ENCODE measurements at regions not wholly inside any gene's neighbourhood (a gene's known extent, or its start where the extent isn't known, plus 50 kb on each side); places are given as distances from the start of the nearest gene placed in this dataset.
"Not testable (repeated sequence)": the region's sequence is repeated elsewhere in the genome, so short reads cannot be mapped to it uniquely, and the experiment has no call there.

DNA sequence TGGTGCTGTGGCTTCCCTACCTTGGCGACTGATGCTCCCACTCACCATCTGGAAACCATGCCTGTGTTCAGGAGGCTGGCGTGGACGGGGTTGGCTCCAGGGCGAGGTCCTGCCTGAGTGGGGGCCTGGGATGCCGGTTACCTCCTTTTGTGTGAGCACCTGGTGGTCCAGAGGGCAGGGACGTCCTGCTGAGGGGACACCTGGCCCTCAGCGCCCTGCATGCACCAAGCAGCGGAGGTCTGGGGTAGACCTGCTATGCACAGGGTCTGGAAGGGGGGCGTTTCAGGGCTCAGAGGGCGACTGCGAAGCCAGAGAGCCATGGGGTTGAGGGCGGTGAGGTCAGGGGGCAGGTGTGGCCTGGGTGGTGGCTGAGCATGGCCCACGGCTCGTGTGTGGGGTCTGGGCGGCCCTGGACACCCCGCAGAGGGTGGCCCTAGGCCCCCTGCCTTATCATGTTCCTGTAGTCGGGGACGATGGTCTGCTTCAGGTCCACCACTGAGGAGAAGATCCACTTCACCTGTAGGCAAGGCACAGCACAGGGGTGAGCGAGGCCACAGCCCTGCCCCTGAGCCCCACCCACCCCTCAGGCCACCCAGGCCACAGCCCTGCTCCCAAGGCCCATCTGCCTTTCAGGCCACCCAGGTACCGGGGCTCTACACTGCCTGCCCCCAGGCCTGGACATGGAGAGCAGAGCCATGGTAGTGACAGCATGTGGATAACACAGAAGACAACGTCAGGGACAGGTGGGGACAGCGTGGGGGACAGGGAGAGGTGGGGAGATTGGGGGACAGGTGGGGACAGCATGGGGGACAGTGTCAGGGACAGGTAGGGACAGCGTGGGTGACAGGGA lies 95.3 kb downstream of the TMEM121 start:
- not testable (repeated sequence) for DNase-seq (ENCODE audit: low read depth)

DNA sequence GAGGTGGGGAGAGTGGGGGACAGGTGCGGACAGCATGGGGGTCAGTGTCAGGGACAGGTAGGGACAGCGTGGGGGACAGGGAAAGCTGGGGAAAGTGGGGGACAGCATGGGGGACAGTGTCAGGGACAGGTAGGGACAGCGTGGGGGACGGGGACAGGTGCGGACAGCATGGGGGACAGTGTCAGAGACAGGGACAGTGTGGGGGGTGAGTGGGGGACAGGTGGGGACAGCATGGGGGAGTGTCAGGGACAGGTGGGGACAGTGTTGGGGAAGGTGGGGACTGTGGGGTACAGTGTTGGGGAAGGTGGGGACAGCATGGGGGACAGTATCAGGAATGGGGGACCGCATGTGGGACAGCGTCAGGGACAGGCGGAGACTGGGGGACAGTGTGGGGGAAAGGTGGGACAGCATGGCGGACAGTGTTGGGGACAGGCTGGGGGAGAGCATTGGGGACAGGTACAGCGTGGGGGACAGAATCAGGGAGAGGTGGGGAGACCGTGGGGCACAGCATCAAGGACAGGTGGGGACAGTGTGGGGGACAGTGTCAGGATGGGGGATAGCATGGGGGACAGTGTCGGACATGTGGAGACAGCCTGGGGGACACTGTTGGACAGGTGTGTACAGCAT lies 96.1 kb downstream of the TMEM121 start:
- no peak for DNase-seq (ENCODE audit: low read depth)

DNA sequence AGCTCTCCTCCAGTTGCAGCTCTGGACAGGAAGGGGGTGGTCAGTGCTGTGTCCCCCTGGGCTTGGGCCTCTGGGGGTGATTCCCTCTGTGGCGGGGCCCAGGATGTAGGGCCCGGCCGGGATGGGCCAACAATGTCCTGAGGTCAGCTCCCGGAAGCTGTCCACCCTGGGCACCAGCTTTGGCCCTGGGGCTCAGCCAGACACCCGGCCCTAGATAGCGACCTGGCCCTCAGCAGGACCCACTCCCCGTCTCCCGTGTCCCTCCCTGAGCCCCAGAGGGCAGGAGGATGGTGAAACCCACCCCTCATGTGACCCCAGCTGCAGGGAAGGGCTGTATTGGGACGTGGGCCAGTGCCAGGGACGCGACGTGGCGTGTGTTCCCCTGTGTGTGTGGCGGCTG lies 96.8 kb downstream of the TMEM121 start:
- not testable (repeated sequence) for DNase-seq (ENCODE audit: low read depth)

DNA sequence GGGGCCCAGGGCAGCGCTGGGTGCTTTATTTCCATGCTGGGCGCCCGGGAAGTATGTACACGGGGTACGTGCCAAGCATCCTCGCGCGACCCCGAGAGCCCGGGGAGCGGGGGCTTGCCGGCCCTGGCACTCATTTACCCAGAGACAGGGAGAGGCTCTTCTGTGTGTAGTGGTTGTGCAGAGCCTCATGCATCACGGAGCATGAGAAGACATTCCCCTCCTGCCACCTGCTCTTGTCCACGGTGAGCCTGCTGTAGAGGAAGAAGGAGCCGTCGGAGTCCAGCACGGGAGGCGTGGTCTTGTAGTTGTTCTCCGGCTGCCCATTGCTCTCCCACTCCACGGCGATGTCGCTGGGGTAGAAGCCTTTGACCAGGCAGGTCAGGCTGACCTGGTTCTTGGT lies 98.0 kb downstream of the TMEM121 start:
- not testable (repeated sequence) for DNase-seq (ENCODE audit: low read depth)

DNA sequence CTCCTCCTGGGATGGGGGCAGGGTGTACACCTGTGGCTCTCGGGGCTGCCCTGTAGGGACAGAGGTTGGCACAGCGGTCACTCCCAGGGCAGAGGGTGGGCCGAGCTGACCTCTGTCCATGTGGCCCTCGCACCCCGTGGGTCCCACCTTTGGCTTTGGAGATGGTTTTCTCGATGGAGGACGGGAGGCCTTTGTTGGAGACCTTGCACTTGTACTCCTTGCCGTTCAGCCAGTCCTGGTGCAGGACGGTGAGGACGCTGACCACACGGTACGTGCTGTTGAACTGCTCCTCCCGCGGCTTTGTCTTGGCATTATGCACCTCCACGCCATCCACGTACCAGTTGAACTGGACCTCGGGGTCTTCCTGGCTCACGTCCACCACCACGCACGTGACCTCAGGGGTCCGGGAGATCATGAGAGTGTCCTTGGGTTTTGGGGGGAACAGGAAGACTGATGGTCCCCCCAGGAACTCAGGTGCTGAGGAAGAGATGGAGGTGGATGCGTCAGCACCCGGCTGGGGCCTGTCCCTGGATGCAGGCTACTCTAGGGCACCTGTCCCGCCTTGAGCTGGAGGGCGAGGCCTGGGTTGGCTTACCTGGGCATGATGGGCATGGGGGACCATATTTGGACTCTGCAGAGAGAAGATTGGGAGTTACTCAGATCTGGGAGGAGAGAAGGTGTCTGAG lies 98.5 kb downstream of the TMEM121 start:
- DNase-seq (ENCODE audit: low read depth), result not testable (repeated sequence)

DNA sequence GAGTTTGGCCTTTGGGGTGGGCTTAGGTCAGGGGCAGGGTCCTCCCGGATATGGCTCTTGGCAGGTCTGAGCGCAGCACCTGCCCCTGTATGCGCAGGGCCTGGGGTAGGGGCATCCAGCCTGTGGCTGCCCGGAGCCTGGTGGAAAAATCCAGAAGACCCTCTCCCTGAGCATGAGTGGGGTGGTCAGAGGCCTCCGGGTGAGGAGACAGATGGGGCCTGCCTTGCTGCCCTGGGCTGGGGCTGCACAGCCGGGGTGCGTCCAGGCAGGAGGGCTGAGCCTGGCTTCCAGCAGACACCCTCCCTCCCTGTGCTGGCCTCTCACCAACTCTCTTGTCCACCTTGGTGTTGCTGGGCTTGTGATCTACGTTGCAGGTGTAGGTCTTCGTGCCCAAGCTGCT lies 99.1 kb downstream of the TMEM121 start:
- DNase-seq (ENCODE audit: low read depth), result not testable (repeated sequence)

DNA sequence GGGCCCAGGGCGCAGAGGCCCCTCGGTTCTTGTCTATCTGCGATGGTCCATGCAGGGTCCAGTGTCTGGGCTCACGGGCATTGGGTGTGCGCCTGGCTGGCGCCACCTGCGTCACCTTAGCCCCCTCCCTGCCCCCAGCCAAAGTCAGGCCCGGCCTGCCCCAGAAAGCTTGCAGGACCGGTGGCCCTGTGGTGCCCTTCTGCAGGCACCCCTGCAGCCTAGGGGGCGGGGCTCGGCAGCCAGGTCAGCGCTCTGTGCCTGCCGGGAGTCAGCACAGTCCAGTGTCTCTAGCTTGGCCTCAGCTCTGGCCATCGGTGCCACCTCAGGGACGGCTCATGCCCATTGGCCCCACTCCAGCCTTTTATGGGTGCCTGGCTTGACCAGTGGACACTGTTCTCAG lies 99.7 kb downstream of the TMEM121 start:
- not testable (repeated sequence) for DNase-seq (ENCODE audit: low read depth)

DNA sequence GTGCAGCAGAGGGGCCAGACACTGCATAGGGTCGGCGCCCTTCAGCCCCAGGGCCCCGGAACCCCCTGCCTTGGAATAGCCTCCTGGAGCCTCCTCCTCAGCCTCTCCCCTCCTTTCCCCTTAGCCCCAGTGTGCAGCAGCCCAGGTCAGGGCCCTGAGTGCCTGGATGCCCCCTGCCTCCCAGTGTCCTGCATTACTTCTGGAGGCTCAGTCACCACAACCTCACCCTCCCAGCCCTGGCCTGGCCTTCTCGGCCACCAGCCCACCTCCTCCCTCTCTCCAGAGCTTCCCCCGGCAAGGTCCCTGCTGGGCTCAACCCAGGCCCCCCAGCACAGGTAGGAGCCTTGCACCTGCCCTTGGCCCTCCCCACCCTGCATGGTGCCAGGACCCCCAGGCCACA lies 100.3 kb downstream of the TMEM121 start:
- not testable (repeated sequence) for DNase-seq (ENCODE audit: low read depth)

DNA sequence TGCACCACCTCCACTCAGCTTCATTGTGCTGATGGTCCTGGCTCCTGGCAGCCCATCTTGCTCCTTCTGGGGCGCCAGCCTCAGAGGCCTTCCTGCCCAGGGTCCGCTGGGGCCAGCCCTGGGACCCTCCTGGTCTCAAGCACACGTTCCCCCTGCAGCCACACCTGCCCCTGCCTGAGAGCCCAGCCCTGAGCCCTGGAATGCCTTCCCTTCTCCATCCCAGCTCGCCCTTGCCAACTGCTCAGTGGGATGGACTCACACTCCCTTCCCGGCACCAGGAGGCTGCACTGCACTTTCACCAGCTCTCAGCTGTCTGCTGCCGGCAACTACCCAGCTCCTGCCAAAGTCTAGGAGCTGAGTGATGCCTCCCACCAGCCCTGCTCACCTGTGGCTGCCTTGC lies 100.9 kb downstream of the TMEM121 start:
- not testable (repeated sequence) for DNase-seq (ENCODE audit: low read depth)

DNA sequence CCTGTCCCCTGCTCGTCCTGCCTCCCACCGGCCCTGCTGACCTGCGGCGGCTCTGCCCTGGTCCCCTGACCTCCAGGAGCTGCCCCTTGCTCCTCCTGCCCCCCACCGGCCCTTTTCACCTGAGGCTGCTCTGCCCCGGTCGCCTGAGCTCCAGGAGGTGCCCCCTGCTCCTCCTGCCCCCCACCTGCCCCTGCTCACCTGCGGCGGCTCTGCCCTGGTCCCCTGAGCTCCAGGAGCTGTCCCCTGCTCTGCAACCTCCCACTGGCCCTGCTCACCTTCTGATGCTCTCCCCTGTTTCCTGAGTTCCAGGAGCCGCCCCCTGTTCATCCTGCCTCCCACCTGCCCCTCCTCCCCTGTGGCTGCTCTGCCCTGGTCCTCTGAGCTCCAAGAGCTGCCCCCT lies 101.3 kb downstream of the TMEM121 start:
- no peak for DNase-seq (ENCODE audit: low read depth)

DNA sequence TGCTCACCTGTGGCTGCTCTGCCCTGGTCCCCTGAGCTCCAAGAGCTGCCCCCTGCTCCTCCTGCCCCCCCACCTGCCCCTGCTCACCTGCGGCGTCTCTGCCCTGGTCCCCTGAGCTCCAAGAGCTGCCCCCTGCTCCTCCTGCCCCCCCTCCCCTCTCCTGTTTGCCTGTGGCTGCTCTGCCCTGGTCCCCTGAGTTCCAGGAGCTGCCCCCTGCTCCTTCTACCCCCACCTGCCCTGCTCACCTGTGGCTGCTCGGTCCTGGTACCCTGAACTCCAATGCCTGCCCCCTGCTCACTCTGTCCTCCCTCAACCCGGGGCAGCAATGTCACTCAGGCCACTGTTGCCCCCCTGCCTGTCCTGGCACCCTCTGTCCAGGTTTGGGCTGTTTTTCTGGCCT lies 101.7 kb downstream of the TMEM121 start:
- not testable (repeated sequence) for DNase-seq (ENCODE audit: low read depth)

DNA sequence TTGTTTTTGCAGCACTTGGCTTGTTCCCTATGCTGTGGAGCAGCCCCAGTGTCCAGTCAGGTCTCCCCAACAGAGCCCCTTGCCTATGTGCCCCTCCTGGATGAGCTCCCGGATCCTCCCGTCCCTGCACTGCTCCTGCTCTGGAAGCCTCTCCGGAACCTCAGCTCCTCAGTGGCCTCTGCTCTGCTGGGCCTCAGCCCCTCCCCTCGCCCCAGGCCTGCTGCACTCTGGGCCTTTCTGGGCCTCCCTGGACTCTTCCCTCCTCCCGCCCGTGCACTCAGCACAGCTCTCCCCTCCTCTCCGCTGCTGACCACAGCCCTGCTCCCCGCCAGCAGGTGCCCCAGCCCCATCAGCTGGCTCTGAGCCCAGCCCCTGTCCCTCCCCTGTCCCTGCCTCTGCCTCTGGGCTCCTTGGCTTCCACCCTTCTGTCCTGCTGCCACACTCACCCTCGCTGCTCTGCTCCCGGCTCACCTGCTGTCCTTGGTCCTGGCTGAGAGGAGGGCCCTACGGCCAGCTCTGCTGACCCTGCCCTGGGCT lies 102.2 kb downstream of the TMEM121 start:
- DNase-seq (ENCODE audit: low read depth), result not testable (repeated sequence)

DNA sequence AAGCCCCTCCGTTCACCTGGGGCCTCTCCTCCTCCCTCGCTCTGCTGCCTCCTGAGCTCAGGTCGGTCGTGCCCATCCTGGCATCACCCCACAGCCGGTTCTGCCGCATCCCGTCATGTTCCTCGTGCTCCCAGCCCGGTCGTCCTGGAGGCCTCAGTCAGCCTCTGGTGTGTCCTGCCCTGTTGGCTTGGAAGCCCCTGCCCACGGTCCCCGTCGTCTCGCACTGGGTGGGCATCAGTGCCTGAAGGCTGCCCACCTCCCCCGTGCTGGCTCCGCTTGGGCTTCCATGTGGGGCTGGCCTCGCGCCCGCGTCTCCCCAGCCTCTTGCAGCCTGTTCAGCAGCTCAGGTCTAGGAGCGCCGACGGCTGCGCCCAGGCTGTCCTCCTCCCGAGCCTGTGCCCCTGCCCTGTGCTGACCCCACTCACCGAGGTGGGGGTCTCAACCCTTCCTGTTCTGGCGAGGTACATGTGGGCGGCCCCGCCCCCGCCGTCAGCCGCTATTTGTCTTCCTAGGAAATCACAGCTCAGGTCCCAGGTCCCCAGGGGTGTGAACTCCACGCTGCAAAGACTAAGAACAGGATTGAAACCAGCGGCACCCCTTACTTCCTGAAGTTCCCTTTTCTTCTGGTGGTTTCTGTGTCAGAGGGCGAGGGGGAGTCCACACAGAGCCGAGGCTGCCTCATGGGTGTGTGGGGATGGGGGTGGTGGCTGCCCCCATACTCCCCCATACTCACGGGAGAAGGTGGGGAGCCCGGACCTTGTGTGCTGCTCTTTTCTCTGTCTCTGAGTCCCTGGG lies 102.9 kb downstream of the TMEM121 start:
- DNase-seq (ENCODE audit: low read depth), result not testable (repeated sequence)

DNA sequence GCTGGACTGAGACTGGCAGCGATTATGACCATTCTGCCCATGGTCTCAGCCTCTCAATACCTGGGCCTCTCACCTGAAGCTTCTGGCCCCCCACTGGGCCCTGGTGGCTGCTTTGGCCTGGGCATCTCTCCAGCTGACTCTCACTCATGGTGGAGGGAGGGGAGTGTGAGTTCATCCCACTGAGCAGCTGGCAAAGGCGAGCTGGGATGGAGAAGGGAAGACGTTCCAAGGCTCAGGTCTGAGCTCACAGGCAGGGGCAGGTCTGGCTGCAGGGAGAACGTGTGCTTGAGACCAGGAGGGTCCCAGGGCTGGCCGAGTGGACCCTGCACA lies 103.5 kb downstream of the TMEM121 start:
- DNase-seq (ENCODE audit: low read depth), result no peak

DNA sequence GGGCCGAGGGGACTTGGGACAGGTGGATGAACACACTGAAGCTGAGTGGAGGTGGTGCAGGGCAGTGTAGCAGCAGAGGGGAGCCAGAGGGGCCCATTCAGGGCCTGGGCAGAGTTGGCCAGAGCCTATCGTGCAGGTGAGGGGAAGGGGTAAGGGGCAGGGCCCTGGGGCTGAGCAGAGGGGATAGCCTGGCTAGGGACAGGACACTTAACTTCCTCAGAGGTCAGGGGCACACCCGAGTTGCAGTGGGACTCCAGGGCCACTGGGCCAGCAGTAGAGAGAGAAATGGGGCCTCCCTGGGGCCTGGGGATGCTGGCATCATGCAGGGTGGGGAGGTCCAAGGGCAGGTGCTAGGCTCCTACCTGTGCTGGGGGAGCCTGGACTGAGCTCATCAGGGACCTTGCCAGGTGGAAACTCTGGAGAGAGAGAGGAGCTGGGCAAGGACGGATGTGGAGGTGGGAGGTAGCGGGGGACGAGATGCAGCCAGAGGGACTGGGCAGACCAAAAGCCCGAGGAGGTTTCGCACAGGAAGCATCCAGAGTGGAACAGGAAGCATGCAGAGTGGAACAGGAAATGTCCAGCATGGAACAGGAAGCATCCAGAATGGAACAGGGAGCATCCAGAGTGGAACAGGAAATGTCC lies 104.0 kb downstream of the TMEM121 start:
- DNase-seq (ENCODE audit: low read depth), result not testable (repeated sequence)

DNA sequence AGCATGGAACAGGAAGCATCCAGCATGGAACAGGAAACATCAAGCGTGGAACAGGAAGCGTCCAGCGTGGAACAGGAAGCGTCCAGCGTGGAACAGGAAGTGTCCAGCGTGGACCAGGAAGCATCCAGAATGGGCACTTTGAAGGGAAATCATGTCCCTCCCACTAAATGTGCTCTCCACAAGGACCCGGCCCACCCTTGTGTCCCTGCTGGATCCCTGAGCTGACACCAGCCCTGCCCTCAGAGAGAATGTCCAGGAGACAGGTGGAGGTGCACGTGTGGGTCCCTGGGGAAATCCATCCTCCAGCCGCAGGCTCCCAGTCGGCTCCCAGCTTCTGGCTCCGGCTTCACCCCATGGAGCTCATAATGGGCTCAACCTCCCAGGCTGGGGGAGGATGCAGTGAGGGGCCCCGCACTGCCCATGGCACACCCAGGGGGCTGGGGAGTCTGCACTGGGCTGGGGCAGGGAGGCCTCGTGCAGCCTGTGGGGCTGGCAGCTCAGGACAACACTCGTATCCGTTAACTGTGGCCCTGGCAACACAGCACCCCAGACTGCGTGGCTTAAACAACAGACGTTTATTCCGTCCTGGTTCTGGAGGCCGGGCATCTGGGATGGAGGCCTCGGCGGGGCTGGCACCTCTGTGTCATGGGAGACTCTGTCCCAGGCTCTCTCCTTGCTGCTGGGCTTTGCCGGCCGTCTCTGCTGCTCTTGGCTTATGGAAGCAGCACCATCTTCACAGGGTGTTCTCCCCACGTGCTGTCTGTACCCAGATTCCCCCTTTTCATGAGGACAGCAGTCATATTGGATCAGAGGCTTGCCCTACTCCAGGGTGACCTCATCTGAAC lies 104.8 kb downstream of the TMEM121 start:
- not testable (repeated sequence) for DNase-seq (ENCODE audit: low read depth)

DNA sequence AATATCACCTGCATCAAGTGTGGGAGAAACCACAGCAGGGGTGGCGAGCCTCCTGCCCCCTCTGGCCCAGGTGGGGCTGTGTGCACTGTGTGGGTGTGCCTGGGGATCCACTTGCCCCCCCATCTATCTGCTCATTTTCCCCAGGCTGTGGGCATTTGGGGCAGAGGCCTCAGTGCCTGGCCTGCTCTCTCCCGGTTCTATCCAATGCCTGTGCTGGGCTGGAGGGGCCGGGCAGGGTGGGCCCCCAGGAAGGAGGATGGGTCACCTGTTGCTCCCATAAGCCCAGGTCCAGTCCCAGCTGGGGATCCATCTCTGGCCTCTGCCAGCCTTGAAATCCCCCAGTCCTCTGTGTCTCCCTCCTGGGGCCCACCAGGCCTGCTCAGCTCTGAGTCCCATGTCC lies 105.6 kb downstream of the TMEM121 start:
- DNase-seq (ENCODE audit: low read depth), result no peak

DNA sequence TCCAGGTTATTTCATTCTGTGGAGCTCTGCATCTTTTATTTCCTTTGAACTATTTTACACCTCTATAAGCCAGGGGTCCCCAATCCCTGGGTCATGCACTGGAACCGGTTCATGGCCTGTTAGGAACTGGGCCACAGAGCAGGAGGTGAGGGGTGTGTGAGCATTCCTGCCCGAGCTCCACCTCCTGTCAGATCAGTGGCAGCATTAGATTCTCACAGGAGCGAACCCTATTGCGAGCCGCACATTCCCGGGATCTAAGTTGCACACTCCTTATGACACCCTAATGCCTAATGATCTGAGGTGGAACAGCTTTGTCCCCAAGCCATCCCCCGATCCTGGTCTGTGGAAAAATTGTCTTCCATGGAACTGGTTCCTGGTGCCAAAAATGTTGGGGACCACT lies 107.2 kb downstream of the TMEM121 start:
- DNase-seq (ENCODE audit: low read depth), result not testable (repeated sequence)

DNA sequence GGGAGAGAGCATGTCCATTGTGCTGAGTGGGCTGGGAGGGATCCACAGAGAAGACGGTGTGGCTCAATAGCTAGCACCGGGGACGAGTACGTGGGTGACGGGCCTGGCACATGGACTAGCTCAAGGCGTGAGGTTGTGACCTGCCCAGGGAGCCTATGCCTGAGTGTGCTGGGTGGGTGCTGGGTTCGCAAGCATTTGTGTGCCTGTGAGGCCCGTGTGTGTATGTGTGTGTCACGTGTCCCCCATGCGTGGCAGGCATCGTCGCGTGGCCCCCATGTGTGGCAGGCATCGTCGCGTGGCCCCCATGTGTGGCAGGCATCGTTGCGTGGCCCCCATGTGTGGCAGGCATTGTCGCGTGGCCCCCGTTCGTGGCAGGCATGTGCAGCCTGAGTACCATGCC lies 109.2 kb downstream of the TMEM121 start:
- DNase-seq (ENCODE audit: low read depth), result no peak

DNA sequence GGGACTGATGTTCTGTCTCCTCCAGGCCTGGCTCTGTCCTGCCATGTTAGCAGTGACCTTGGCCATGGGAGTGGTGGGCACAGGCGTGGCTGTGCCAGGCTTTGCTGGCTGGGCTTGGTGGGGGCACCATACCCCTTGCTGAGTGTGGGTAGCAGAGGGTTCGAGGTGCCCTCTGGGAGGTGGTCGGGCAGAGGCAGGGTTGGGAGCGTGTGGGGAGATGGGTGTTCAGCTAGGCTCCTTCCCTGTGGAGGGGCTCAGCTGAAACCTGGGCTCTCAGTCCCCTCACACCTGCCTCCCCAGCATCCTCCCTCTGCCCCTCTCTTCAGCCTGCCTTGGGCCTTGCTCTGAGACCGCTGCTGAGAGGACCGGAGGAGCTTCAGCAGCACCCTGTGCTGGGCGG lies 109.6 kb downstream of the TMEM121 start:
- DNase-seq (ENCODE audit: low read depth), result not testable (repeated sequence)
